HL-60 (cell line): ENCODE measurements at regions not wholly inside any gene's neighbourhood (a gene's known extent, or its start where the extent isn't known, plus 50 kb on each side); places are given as distances from the start of the nearest gene placed in this dataset.

Experiments
- CTCF ChIP-seq: IDR thresholded peaks from one replicate; pipeline ENCODE4 v1.5.1; 2011; ENCODE audit warnings: low read length, control low read depth, inconsistent platforms; ENCODE audit not compliant: insufficient read depth
- REST ChIP-seq: IDR thresholded peaks from 2 replicates; pipeline ENCODE4 v1.6.1; 2012; ENCODE audit warnings: low read depth; ENCODE audit not compliant: insufficient replicate concordance

- TF ChIP-seq CTCF: no peak
- TF ChIP-seq REST: no peak
These were observed 923.4 kb downstream of the NCAM2 start for GRCh38 chr21:21921410-21922232.
